GM19468 (cell line): ENCODE measurements at regions not wholly inside any gene's neighbourhood (a gene's known extent, or its start where the extent isn't known, plus 50 kb on each side); places are given as distances from the start of the nearest gene placed in this dataset.

Source experiments
- ATAC-seq: cut with Tn5 transposase; IDR thresholded peaks from one replicate; pipeline ENCODE4 v1.9.1; 2021; ENCODE audit warnings: mild to moderate bottlenecking, moderate library complexity, moderate number of reproducible peaks; ENCODE audit not compliant: unreplicated experiment; ENCODE audit errors: extremely low read depth

DNA sequence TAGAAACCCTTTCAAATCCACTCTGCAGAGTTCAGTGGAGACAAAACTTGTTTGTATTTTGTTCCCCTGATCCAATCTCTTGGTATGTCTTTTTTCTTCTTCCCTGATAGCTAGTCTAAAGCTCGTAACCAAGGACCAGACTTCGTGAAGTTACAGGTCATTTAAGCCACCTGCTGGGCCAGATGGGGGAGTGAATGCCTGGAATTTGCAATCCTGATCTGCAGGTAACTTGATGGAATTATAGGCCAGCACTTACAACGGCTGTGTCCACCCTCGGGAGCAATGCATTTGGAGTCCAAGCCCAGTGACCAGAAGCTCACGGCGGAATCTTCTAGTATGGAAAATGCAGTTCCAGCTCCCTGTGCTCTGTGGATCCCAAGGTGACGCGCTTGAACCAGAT, 566.9 kb downstream of the TCERG1L start:
- no peak for ATAC-seq

DNA sequence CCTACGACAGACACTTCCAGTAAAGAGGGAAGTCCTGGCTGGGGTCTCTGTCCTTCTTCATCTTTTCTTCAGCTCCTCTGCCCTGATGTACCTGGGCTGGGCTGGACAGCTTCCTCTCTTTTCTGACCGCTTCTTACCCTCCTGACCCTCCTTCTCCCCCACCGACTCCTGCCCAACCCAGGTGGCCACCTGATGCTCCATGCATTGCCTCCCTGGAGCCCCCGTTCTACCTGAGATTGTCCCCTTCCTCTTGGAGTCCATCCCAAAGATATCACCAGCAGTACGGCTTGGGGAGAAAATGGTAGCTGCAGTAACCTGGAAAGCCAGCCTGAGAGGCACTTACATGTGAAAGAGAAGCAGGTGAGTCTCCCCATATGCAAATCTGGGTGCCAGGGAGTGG, 566.3 kb downstream of the TCERG1L start:
- ATAC-seq, result no peak

DNA sequence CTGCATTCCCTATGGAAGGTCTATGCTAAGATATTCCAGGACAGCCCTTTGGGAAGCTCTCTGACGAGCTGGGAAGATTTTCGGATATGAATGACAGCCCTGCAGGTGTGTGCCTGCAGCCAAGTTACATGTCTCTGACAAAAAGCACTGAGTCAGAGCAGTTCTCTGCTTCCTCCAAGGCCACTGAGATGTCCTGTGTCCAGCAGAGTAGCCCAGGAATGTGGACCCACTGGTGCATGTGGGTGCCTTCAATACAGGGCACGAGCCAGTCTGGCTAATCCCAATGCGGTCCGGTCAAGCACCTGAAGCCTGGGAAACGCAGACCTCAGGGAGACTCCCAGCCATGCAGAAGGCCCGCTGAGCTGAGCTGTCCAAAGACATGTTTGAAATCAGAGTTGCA, 565.7 kb downstream of the TCERG1L start:
- no peak for ATAC-seq

DNA sequence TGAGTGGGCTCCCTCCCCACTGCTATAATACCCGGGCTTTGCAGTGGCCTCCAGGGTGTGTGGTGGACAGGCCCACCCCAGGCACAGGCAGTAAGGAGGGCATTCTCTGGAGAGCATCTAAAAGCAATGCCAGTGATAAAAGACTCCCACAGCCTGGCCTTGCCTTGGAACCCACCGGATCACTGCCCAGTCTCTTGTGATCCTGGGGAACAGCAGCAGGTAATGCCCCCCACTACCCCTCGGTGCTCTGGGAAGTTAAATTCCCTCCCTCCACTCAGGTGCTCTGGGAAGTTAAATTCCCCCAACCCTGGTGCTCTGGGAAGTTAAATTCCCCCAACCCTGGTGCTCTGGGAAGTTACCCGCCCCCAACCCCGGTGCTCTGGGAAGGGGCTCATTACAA, 565.2 kb downstream of the TCERG1L start:
- no peak for ATAC-seq

DNA sequence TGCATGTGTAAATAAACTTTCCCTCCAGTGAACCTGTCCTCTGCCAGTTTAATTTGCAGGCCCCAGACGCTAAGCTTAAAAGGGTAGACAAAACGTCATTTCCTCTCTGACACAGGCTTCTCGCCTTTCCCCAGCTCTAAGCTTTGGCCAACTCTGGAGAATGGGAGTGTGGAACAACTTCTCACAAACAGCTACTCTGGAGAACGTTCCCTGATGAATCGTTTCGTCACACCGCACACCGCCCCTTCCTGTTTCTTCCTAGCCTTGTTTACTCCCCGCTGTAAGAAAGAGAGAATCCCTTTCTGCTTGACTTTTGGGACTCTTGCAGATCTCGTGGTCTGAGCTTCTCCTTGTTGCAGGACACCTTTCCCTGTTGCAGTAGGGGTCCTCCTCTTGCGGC, 564.2 kb downstream of the TCERG1L start:
- ATAC-seq, result no peak

DNA sequence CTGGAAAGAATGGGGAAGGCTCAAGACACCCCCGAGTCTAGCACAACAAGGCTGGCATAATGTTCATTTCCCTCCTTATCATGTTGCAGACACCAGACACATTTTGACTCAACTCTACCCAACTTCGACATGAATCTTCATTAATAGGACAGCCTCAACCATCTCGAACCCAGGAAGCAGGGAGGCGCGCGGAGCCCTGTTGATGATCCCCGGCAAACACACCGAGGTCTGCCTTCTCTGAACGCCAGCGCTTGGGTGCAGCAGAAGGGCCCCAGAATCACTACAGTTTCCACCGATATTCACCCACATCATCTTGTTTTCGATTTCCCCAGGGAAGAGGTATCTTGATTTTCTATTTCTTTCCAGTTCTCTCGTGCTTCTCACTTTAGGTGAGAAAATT, 563.6 kb downstream of the TCERG1L start:
- no peak for ATAC-seq

DNA sequence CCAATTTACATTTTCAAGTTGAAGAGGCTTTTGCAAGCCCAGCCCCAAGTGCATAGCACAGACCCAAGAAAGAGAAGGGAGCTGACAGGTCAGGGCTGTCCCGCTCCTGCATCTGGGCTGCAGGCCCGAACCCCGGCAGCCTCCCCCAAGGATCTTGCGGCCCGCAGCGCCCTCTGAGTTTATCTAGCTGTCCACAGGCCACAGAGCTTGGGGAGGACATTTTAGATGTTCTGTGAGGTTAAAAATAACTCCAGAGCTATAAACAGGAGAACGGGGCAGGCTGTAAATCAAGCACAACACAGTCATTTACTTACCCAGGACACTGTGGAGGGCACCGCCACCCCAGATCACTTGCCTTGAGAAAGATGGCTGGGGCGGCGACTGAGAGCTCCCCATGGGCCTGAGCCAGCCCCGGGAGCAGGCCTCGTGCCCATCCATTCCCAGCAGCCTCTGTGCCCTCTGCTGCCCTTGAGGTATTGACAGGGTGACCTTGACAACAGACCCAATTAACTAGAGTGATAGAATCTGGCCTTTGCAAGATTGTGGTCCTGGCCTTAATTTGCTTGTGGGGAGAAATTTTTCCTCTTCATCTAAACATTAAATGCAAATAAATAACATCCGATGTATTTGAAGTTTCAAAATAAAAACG, 563.0 kb downstream of the TCERG1L start:
- ATAC-seq, result no peak

DNA sequence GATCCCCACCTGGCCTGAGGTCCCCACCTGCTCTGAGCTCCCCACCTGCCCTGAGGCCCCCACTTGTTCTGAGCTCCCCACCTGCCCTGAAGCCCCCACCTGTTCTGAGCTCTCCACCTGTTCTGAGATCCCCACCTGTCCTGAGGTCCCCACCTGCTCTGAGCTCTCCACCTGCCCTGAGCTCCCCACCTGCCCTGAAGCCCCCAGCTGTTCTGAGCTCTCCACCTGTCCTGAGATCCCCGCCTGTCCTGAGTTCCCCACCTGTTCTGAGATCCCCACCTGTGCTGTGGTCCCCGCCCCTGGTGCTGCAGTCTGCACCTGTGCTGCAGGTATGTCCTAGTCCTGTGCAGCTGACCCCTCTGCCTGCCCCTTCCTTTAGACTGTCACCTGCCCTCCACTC, 561.6 kb downstream of the TCERG1L start:
- ATAC-seq, result no peak

DNA sequence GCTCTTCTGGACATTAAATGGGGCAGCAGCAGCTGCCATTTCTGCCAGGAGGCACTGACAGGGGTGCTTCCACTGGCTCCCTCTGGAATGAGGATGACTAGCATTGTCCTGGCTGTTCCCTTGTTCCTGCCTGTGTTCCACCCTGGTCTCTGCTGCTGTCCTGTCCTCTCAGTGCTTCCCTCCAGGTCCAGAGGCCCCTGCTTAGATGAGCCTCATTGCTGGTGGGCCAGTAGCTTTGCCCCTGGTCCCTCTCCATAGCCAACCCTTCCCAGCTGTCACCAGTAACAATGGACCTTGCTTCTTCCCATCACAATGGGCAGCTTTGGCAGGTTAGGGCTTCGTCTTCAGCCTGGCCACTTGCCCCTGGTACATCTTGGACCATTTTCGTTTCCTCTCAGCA, 561.1 kb downstream of the TCERG1L start:
- ATAC-seq, result no peak

DNA sequence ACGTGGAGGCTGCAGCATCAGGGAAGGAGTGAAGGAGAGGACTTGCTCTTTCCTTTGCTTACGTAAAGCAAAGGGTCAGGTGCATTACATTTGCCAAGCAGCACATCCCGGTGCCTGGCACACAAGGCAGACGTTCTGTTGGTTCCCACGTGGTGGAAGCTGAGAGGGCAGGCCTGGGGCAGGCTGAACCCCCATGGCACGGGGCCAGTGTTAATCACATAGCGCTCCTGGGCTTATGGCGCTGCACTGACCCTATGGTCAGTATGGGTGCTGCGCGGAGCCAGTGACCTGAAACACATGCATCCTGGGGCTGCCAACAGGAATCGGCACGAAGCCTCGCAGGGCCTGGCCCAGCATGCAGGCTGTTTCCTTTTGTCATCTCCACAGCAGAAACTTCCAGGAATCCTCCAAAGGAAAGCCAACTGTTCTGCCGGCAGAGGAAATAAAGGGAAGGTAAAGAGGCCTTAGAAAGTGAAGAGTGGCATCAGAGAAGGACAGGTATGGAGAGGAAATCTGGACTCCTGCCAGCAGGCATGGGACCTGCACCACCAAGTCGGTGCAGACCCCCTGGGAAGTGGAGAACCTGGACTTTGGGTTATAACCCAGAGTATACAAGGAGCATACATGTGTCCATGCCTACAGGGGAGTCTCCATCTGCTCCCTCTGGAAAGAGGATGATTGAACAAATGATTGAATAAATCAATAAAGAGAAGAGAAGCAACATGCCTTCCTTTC, 560.2 kb downstream of the TCERG1L start:
- ATAC-seq, result no peak

DNA sequence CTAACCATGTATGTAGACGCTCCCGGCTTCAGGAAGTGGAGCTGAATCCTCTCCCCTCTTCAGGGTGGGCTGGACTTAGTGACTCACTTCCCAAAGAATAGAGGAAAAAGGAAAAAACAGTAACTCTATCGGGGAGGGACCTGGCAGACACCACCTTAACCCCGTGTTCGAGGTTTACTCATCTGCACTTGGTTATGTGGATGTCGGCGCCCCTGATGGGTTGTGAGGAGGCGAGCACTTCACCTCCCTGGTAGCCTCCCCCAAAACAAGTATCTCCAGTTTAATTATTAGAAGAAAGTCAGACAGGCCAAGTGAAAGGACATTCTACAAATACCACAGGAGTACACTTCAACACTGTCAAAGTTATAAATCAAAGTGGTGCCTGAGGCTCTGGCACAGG, 559.7 kb downstream of the TCERG1L start:
- ATAC-seq, result no peak

DNA sequence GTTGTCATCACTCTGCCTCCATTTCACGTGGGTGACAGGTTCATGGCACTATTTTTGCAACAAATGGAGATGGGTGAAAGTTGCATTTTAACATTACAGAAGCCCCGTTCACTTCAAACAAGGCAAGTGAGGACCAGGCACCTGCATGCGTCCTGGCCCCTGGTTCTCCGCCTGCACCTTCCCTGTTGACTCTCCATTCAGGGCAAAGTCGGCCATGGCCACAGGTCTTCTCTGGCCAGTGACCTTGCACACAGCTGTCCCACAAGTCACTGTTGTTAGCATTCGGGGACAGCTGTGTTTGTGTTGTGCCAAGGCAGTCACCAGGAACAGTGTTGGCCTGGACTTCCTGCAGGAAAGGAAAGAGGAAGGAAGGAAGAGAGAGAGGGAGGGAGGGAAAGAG, 554.9 kb downstream of the TCERG1L start:
- ATAC-seq, result no peak

DNA sequence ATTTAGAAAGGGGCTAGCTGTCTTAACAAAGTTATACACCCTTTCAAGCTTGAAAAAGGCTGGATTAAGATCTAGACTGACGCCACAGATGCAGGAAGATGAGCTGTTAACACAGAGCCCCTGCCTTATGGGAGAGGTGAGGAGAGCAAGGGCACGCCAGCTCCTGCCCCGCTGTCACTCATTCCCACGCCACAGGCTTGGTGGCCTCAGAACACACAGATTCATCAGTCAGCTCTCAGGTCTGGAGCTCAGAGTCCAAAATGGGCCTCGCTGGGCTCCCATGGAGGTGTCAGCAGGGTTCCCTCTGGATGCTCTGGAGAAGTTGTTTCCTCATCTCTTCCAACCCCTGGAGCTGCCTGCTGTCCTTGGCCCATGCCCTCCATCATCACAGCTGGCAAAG, 554.2 kb downstream of the TCERG1L start:
- ATAC-seq, result no peak

DNA sequence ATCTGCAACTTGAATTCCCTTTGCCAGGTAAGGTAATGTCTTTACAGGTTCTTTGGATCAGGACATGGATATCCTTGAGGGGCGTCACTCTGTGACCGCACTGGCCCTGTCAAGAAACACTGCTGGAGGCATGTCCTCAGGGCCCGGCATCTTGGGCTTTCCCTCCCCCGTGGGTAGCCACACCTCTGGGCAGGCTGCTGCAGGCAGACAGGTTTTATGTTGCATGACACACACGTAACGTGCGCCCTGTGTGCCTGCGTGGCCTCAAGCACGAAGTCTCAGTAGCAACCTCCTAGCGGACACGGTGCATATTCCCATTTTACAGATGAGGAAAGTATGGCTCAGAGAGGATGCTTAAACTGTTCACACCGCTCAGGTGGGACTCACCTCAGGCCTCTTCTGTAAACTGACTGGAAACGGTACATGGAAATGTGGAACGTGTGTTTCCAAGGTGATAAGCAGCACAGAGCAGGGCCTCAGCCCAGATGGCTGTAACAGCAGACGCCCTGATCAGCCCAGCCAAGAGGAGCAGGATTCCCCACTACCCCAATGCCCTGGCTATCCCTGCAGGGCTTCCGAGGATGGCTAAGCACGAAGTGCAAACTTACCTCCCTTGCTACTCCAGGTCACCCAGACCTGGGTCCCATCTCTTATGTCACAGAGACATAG, 553.6 kb downstream of the TCERG1L start:
- no peak for ATAC-seq

DNA sequence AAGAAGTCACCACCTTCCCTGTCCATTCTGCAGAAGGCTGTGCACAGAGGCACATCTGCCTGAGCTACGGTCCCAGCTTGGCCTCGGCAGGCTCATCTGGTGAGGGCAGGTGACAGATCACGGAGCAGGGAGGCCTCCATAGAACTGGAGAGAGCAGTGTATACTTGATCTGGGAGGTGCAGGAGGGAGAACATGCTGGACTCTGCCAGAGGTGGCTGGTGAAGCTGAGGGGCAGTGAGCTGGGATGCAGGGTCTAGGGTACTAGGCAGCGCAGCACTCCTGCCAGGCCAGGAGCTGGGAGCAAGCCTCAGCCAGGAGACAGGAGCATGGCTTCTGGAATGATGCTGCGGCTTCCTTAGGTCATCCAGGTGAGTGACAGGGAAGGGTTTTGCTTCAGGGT, 553.0 kb downstream of the TCERG1L start:
- no peak for ATAC-seq

DNA sequence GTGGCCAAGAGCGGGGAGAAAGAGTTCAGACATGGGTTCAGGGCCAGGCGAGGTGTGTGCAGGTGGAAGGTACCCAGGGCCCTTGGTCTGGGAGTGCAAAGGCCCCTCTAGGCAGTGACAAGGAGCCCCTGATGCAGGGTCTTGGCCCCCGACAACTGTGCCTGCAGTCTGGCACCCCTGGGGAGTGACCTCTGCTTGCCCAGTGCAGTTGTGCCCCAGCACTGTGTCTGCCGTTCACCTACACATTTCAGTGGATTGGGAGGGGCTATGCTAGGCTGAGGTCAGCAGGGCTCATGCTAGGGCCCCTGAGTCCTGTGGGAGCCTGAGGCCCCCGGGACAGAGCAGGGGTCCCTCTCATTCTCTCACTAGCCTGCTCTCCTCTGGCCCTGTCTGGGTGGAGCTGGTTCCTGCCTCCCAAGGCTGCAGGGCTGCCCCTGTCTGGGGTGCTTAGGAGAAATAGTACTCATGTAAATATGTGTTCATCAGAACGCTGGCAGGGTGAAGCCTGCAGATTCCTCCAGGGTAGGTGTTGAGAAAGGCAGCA, 550.4 kb downstream of the TCERG1L start:
- ATAC-seq, result no peak

DNA sequence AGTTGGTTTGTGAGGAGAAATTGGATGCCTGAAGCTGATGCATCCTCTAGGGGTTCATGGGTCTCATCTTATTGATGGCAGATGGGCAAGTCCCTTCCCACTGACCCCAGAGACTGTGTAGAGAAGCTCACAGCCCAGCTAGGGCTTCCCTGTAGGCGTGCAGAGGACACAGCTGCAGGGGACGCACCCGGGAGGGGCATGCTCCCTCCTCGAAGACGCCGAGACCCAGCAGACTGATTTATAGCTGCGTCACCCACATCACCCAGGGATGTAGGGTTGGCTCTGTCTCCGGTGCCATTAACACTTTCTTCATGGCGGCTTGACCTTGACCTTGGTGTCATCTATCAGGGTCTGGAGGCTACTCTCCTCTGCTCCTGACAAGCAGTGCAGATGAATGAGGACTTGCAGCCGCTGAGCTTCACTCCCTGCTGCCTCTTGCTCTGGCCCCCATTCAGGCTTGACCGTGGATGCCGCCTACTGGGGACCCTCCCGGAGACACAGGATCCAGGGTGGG, 549.7 kb downstream of the TCERG1L start:
- no peak for ATAC-seq

DNA sequence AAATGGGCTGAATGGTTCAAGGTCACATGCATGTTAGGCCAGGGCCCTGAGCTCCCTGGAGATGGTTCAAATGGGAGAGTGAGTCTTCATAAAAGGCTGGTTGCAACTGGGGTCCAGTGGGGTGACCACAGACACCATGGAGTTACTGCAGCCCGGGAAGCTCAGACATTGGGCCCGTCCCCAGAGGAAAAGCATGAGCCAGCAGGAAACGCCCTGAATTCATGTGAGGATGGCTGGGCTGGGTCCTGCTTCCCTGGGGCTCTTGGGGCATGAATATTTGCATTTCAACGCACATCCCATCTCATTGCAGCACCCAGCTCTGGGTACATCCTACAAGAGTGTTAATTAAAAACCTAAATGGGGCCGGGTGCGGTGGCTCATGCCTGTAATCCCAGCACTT, 549.0 kb downstream of the TCERG1L start:
- no peak for ATAC-seq

DNA sequence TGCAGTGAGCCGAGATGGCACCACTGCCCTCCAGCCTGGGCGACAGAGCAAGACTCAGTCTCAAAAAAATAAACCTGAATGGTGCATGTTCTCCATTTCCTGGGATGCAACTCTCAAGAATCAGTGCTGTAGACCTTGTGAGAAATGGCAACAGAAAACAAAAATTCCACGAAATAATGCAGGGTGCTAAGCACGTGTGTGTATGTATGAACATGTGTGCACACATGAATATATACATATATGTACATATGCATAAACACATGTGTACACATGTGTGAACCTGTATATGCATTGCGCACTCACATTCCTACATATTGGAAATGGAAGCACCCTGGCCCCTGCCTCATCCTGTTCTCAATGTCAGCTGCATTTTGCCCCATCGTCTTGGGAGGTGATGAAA, 548.5 kb downstream of the TCERG1L start:
- no peak for ATAC-seq

DNA sequence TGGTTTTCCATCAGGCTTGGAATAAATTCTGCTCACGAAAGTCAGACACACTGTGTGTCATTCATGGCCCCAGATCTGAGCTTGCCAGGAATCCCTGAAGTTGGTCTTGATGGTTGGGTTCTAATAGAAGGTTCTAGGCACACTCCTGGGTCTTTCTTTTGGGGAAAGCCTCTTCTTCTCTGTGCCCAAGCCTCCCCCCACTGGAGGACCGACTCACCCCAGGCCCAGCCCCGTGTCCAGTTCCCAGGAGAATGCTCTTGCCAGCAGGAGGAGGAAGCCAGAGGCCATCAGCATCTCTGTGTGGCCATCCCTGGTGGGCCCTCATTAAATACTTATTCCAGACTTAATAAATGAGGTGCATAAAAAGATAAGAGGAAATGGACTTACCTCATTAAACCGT, 548.0 kb downstream of the TCERG1L start:
- ATAC-seq, result no peak

DNA sequence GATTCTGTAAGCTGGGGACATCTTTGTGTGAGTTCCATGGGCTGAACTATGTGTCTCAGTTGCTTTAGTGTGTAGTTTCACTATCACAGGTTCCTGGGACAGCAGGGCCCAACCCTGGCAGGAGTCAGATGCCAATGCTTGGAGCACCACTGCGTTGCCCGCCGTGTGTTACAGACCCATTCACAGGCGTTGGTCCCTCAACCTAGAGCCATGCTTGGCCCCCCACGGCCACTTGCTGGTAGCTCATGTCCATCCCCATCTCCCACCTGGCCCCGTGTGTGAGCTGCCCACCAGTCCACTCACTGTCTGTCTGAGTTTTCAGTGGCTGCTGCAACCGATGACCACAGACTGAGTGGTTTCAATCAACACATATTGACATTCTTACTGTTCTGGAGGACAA, 546.9 kb downstream of the TCERG1L start:
- ATAC-seq, result no peak
